GM21717 (cell line): ENCODE measurements at regions not wholly inside any gene's neighbourhood (a gene's known extent, or its start where the extent isn't known, plus 50 kb on each side); places are given as distances from the start of the nearest gene placed in this dataset.
"Not testable (repeated sequence)": the region's sequence is repeated elsewhere in the genome, so short reads cannot be mapped to it uniquely, and the experiment has no call there.

Experiments used
- ATAC-seq: cut with Tn5 transposase; IDR thresholded peaks from one replicate; pipeline ENCODE4 v1.9.1; 2021; ENCODE audit warnings: mild to moderate bottlenecking, moderate library complexity; ENCODE audit not compliant: unreplicated experiment

DNA sequence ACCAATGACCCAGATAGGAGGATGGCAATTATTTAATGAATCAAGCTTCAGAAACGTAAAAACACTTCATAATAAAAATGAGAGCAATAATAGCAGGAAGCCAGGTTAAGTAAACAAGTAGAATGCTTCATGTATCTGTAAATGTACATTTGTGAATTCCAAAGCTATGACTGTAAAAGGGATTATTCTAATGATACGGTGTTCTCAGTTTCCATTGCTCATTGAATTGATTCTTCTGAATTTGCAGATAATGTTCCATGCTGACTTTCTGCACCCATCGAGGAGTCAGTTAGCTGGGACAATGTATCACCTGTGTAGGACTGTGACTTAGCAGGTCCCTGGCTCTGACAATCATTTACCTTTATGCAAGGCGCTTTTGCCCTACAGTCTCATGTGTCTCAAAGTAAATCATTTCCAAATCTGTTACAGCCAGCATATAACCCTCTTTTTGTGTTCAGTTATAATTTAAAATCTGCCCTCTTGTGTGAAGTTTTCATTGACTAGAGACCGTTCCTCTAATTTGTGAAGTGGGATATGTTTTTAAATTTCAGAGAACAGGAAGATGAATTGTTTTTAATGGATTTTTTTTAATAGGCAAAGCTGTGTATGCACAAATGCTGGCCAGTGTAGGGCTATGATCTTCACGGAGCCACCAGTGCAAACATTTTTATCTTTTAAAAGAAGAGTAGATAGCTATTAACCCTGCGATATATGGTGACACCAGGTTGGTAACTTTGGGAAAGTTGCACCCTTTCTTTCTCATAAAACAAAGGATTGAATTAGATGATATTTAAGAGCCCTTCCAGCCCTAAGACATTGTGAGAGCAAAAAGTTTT is 267.1 kb downstream of the KLF5 start:
- no peak for ATAC-seq

DNA sequence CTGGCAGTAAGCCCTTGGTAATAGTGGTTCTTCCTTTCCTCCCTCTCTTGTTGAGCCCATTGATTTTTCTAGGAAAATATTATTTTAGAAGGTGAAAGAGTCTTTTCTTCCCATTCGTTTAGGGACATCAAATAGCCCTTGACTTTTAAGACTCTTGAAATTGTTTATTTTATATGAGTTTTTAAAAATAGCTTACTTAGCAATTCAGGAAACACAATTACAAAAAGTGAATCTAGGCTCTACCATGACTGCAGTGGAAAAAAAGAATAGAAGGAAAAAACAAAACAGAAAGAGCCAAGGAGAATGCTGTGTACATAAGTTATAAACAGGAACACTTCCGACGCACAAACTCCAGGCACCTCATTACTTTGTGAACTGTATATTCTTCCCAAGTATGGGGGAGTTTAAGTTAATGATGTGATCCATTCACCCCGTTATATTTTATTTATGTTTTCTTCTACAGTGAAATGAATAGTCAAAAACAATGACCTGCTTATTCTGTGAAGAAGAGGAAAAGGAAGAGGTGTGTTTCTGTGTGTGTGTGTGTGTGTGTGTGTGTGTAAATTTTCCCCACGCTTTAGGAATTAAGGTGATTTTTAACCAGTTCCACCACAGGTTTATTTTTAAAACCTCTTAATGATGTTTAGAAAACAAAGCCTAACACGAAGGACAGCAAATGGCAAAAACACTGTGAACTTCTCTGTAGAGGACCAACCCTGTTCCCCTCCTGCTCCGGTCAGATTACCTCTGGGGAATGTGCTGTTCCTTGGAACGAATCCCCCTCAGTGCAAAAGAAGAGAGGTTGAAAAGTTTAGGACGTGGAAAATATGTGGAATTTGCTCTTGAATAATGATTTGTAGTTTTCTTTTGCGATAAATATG is 266.3 kb downstream of the KLF5 start:
- ATAC-seq, result no peak

GRCh38 chr13:73323615-73324014 is 264.8 kb downstream of the KLF5 start:
- no peak for ATAC-seq

DNA sequence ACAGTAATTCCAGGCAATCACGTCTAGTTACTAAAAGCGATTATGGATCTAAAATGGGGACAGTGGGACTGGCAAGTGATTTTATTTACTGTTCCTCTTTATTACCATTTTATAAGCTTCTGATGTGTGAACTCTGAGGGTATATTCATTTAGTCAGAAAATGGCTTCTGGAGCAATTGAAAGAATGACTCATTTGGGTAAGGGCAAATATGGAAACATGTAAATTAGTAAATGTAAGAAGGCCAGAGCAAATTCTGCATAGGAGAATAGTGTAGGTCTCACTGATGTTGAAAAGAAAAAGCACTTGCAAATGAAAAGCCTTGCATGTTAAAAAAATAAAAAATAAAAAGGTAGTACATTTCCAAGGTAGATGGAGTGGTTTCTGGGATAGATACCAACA is 262.2 kb downstream of the KLF5 start:
- peak; percentile 49 for ATAC-seq

DNA sequence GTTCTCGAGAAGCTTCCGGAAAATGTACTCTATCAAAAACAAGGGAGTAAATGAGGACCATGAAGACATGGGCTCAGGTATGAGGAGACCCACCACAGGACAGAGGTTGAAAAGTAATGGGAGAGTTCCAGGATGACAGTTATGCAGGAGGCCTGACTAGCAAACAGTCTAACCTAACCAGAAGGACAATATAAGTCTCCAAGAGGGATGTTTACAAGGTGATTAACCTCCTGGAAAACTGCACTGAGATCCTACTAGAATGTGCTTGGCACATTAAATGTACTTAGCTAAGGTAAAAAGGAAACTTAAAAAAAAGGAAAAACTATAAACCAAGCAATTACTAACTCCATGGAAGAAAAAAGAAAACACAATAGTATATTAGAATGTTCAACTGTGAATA is 258.3 kb downstream of the KLF5 start:
- ATAC-seq, result no peak

DNA sequence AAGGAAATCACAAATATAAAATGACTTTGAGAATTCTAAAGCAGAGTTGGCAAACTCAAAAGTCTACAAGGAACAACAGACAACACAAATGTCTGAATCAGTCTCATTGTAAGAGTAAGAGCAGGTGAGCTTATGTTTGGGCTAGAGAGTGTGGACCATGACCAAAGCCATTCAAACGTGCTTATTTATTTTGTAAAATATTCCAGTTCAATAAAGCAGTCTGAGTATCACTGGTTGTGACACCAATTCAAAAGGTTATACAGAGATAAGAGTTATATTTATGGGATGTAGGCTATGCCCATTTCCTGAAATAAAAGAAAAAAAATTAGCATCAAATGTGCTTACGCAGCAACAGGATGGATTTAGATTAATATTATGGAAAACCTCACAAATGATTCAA is 251.6 kb downstream of the KLF5 start:
- no peak for ATAC-seq

- ATAC-seq, result no peak
These were observed 248.7 kb downstream of the KLF5 start for GRCh38 chr13:73307481-73307880.

DNA sequence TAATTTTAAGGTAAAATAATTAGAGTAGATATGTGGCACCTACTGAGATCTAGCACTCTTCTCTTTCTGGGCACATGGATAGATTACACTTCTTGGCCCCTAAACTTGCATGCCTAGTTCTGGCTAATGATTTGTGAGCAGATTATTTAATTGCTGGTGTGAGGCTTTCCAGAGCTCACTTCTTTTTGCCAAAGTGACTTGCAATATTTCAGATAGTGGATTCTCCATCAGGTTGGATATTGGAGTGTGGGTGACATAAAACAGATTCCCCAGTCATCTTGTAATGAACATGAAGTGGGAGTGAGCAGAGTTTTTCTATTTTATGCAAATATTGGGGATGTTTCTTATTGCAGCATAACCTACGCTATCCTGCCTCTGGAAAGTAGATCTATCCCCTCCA is 247.9 kb downstream of the KLF5 start:
- no peak for ATAC-seq

- ATAC-seq, result no peak
These were observed 245.6 kb downstream of the KLF5 start for GRCh38 chr13:73304442-73304841.

GRCh38 chr13:73303851-73304250 is 245.0 kb downstream of the KLF5 start:
- no peak for ATAC-seq

DNA sequence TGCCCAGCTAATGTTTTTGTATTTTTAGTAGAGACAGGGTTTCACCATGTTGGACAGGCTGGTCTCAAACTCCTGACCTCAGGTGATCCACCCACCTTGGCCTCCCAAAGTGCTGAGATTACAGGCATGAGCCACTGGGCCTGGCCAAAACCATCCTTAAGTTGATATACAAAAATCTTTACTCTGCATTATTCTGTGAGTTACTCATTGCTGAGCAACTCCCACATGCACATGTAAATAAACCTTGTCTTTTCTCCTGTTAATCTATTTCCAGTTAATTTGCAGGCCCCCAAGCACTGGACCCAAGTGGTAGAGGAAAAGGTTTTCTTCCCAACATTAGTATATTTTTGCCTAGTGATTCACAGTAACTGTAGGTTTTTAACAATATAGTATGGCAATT is 242.8 kb downstream of the KLF5 start:
- ATAC-seq, result not testable (repeated sequence)

DNA sequence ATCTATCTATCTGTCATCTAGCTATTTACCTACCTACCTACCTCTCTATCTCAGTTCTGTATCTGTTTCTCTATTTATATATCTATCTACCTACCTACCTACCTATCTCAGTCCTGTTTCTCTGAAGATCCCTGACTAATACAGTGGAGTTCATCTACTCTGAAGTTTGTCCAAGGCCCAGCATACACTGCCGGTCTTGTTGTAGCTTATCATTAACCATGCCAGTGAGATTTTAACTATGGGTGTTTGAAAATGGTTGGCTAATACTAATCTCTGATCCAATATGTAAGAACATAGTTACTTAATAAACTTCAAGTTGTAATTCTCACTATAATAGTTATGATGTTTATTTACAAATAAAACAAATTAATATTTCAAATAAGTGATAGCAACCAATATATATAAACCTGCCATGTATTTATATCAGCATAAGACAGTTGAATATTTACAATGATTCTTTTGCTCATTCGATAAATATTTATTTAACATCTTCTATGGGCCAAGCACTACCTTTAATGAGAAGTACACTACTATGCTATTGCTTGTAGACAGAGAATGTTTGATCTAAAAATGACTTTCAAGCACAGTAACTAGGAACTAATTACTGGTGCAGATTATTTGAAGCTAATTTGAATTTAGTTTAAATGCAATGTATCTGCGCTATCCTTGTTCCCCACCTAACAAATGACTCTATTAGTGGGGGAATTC is 242.1 kb downstream of the KLF5 start:
- ATAC-seq, result no peak

GRCh38 chr13:73299787-73300186 is 241.0 kb downstream of the KLF5 start:
- ATAC-seq, result no peak

- ATAC-seq, result no peak
These were observed 235.2 kb downstream of the KLF5 start for GRCh38 chr13:73293913-73294523.

GRCh38 chr13:73292127-73292526 is 233.3 kb downstream of the KLF5 start:
- no peak for ATAC-seq

- ATAC-seq, result no peak
These were observed 232.0 kb downstream of the KLF5 start for GRCh38 chr13:73290844-73291243.

- ATAC-seq, result no peak
These were observed 229.8 kb downstream of the KLF5 start for GRCh38 chr13:73288596-73288995.

- no peak for ATAC-seq
These were observed 229.0 kb downstream of the KLF5 start for GRCh38 chr13:73287831-73288230.

GRCh38 chr13:73286942-73287620 is 228.3 kb downstream of the KLF5 start:
- ATAC-seq, result no peak

GRCh38 chr13:73286177-73286576 is 227.4 kb downstream of the KLF5 start:
- no peak for ATAC-seq
